NCI-H345 treated with DMSO at 0.1 percent for 48 hours (cell line): ENCODE measurements at regions not wholly inside any gene's neighbourhood (a gene's known extent, or its start where the extent isn't known, plus 50 kb on each side); places are given as distances from the start of the nearest gene placed in this dataset.

Experiments used
- DNase-seq: peaks from one replicate; lab custom pipeline; 2025; ENCODE audit not compliant: unreplicated experiment; lab: John Stamatoyannopoulos, UW

DNA sequence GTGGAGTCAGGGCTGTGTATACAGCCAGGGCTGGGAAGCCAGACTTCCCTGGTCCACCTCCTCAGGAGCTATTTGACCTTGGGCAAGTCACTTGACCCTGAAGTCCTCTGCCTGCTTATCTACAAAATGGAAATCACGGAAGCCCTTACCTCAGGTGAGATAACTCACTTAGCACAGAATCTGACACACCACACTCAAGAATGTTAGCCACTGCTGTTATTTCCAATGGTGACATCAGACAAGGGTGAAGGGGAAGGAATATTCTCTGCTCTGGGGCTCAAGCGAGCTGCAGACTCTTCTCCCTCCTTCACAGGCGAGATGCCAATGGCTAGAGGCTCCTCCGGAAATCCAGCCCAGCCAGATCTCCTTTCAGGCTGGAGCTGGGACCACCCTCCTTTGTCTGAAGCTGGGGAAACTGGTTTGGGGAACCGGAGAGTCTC, 189.6 kb downstream of the HAUS1 start:
- no peak for DNase-seq

DNA sequence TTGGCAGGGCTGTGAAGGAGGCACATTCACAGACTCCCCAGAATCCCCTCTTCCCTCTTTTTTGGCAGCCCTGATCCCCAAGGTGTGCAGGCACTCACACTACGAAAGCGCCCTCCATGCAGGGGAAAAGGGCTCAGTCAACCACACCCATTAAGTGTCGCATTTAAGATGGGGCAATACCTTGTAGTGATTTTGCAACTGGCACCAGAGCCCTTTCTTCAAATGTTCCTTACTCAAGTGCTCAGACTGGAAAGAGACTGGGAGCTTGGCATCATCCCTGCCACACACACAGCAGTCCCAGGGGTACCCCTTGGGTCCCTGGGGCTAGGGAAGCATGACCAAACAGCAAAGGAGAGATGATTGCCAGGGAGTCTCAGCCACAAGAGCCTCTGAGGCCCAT, 190.1 kb downstream of the HAUS1 start:
- DNase-seq: no peak

DNA sequence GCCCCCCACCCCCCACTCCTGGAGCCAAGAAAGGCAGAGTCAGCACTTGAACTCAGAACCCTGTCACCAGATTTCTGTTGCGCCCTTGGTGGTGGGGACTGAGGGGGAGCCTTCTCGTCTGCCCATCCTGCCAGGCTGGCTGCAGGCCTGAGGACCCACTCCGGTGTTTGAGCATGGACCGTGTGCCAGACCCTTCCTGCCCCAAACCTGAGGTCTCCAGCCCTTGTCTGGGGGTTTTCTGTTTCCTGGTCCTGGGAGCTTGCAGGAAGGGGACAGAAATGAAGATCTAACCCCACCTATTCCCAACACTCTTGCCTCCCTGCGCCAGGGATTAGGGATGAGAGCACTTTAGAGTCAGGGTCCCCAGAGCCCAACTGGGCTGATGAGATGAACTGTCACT, 190.6 kb downstream of the HAUS1 start:
- DNase-seq: no peak

DNA sequence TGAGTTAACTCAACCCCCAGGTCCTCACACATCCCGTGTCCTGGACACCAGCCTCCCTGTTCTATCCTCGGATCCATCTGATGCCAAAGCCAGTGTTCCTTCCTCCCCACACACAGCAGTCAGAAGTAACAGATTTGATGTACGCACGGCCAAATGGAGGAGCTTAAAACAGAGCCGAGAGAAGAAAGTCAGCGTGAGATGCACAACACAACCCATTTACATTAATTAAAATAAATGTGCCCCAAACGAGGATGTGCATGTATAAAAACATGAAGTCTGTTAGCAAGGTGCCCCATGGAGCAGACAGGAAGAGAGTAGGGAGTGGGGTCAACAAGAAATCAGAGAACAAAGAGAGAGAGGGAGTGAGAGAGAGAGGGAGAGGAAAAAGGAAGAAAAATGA, 191.2 kb downstream of the HAUS1 start:
- DNase-seq: no peak

DNA sequence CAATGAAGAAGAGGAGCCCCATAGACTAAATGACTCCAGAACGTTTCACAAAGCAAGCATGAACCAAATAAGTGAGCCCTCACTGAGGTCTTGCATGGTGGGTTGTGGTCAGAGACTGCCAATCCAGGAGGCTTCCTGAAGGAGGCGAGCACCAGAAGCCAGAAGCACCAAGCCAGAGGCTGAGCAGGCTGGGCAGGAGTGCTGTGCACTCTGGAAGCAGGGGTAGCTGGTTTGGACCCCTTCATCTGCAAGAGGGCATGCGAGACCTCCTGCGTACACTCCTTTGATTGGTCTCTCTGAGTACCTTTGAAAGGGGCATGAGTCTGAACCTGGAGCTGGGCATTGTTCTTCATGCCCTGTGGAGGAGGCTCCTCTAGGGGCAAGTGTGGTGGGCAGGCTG, 192.5 kb downstream of the HAUS1 start:
- DNase-seq: no peak

DNA sequence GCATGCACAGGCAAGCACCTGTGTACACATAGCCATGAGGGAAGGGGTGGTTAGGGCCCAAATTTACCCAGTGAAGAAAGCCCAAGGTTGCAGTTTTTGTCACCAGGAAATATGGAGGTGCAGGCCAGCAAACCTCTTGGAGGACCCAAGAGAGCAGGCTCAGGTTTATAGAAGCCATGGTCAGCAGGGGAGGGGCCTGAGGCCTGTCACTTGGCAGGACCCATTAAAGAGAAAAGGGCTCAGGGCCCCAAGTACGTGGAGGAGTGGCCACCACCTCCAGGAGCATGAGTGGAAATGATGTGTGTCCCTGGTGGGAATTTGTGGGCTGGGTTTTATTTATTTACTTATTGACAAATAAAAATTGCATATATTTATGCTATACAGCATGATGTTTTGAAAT, 192.9 kb downstream of the HAUS1 start:
- DNase-seq: no peak

DNA sequence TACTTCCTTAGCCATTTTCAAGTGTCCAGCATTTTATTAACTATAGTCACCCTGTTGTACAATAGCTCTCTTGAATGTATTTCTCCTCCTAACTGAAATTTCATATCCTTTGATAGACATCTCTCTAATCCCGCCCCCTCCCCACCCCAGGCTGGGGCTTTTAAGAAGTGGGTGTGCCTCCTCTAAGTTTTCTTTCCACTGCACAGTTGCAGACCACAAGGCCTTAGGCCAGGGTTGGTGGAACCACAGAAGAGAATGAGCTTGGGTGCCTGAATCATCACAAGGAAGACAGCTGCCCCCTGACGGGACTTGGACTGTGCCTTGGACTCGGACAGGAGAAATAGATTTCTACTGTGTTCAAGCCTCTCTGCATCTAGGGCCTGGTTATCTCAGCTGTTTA, 193.4 kb downstream of the HAUS1 start:
- DNase-seq: no peak

DNA sequence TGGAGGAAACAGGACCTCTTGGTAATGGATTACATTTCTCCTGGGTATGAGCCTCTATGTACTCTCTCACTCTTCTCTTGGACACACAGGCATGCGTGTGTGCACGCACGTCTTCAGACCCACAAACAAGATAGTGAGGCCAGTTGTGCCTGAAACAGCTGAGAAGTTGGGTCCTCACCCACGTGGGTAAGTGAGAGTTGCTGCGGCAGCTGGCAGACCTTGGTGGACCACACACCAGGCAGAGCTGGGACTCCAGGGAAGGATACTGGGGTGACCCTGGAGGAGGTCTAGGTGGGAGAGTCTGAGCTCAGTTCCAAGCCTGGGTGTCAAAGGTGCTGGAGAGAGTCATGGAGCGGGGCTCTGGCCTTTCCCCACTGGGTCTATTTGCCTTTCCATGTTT, 194.3 kb downstream of the HAUS1 start:
- no peak for DNase-seq

DNA sequence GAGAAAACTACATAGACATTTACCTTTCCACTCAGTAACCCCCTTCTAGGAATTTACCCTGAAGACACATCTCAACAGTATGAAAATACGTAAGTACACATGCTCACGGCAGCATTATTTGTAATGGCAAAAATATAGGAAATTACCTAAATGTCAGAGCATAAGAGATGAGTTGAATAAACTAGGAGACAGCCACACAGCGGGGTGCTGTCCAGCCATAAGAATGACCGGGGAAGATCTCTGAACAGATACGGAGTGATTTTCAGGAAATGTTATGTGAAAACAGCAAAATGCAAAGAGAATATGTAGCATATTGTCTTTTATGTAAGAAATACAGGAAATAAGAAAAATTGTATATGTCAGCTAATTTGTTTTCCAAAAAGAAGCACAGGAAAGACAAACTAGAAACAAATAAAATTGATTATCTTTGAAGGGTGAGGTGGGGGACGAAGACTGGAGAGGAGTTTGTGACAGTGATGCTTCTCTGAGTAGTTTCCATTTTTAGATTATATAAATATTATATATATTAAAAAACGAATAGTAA, 195.4 kb downstream of the HAUS1 start:
- no peak for DNase-seq

DNA sequence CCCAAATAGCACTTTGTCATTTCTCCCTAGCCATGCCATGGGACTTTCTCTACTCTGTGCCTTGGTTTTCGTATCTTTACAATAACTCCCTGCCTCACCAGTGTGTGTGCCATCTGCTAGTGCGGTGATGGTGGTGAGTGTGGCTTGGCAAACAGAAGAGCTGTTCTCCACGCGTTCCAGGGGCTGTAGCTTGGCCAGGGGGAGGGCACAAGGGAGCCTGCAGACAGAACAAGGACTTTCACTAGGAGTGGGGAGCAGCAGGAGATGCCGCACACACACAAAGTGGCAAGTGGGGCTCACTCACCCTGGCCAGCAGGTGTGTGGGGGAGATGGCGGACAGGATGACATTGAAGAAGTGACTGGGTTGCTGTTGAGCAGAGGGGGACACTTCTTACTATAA, 196.9 kb downstream of the HAUS1 start:
- DNase-seq: no peak

DNA sequence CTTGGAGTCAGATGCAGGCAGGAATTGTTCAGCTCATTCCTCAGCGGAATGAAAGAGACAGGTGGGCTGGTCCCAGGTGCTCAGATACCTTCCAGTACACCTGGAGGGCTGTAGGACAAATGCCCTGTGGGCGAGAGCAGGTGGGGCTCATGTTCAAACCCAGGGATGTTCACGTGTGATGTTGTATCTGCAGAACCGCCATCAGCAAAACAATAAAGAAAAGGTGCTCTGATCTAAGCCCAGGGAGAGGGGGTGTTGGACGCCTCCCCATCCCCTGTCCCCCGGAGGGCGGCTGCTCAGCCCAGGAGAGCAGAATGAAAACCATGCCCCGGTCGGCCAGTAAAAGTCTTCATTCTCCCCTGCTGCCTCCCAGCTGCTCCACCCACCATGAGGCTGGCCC, 197.4 kb downstream of the HAUS1 start:
- no peak for DNase-seq

DNA sequence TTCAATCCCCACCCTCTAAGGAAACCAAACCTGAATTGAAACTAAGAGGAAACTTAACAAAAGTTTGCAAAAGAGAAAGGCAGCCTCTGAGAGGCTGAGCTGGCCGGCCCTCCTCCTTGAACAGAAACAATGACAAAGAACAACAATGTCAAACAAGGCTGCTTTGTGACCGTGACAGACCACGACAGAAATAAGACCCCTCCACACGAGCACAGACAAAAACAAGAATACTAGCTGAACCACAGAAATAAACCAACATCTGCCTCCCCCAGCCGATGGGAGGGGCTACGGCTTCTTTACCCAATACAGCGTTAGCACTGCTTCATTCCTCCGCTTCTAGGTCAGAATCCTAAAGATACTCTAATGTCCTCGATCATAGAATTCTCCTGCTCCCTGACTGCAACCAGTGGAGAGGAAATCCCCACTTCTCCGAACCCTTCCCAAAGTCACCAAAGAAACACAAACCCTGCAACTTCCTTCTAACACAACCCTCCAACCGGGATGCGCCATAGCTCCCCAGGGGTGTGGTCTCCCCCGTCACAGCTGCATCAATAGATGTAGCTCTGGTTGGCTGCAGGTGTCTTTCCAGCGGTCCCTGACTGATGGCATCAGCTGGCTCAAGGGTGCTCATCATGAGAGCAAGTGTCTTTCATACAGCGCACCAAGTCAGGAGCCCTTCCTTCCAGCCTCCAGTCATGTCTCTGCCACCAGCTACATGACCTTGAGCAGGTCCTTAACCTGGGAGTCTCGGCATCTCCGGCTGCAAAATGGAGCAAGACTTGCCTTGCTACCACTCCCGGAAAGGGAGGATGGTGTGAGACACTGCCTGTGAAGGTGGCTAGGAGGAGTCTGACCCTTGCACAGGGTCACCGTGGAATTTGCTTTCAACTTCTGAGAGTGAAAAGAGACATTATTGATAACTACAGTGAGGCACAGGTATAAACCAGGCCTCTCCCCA, 198.6 kb downstream of the HAUS1 start:
- no peak for DNase-seq

DNA sequence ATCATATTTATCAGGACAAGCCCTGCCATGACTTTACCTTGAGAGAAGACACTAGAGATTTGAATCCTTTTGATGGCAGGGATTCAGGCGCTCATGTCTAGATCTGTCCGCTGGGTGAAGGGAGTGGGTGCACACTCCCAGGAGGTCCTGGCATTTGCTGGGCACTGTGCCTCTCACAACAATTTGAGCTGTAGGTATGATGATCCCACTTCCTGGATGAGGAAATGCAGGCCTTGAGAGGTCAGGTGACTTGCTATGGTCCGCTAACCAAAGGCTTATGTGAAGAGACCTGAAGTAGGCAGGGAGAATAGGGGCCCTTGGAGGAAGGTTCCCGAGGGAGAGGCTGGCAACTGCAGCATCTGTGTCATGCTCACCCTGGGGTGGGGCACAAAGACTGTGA, 206.1 kb downstream of the HAUS1 start:
- DNase-seq: no peak

DNA sequence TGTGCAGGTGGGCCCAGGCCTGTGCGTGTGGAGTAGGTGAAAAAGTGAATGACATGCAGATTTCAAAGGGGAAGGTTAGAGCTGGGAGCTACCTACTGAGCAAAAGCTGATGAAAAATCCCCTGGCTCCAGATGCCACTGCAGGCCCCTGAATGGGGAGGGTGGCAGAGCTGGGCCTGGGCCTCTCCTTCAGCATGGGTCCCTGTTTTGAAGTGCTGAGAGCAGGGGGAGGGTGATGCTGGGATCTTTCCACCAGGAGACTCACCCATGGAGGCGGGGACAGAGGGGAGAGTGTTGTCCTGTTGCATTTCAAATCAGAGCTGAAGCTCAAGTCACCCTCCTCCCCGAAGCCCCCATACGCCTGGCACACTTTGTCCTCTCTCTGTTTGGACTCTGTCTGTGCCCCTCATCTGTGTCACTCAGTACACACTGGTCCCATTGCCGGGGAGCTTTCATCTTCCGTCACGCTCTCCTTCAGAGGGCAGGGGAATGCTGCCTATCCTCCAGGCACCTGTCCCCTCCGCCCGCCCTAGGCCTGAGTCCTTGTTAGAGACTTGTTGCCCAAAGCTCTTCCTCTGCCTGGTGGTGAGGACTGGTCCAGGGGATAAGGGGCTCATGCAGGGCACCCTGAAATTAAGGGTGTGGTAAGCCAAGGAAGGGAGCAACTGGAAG, 206.6 kb downstream of the HAUS1 start:
- DNase-seq: no peak

DNA sequence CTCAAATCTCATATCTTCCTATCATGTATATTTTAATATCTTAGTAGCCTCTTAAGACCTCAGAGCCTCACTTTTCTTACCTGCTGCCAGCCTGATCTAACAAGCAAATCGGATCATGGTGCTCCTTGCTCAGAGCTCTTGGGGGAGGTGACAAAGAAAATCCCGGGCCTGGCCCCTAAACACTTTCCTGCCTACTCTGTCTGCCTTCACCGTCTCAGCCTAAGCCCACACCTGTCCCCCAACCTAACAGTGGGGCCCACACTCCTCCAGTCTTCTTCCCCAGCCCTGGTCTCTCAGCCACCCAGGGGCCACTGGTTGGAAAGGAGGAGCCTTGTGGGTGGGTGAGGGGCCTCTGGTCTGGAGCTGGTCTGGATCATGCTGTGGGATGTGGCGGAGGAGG, 207.3 kb downstream of the HAUS1 start:
- no peak for DNase-seq

DNA sequence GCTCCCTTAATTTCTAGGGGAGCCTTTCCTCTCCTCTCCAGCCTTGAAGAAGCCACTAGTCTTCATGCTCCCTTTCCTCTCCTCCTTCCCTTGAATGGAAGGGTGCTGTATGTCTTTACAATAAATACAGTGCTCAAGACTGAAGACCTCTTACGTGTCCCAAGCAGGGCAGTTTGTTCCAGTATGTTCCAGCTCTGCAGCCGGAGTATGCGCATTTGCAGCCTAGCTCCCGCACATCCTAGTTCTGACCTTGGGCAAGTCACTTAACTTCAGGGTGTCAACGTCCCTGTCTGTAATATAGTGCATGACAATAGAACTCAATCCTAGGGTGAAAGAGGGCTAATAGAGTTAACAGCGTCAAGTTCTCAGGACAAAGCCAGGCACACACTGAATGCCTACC, 208.0 kb downstream of the HAUS1 start:
- no peak for DNase-seq

DNA sequence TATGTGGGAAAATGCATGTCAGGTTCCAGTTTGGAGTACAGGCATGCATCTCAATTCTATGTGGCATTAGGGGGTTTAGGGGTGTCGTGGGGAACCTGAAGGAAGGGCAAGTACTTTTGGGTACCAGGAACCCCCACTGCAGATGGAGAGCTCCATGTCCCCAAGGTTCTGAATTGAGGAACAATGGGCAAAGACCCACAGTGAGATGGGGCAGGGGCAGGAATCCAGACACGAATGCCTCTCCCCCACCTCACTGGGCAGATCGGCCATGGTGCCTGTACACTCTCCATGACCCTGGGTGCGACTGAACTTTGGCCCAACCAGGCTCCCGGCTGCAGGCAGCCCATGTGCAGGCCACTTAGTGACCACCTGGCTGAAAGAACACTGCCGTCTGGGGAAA, 209.3 kb downstream of the HAUS1 start:
- no peak for DNase-seq

DNA sequence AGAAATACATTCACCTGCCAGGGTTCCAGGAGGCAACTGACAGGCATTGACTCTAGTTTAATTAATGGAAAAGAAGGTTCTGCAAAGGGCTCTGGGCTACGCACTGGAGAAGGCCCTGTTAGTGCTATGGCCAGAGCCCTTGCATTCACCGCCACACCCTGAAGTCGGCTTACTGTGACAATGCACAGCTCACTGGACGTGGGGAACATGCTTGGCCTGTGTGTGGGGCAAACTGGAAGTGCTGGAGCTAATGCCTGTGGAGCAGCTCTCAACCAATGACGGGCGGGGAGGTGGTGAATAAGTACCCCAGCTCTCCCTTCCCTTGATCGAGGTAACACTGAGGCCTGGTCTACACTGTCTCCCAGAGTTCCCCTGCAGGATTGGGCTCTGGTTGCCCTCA, 209.8 kb downstream of the HAUS1 start:
- DNase-seq: no peak

DNA sequence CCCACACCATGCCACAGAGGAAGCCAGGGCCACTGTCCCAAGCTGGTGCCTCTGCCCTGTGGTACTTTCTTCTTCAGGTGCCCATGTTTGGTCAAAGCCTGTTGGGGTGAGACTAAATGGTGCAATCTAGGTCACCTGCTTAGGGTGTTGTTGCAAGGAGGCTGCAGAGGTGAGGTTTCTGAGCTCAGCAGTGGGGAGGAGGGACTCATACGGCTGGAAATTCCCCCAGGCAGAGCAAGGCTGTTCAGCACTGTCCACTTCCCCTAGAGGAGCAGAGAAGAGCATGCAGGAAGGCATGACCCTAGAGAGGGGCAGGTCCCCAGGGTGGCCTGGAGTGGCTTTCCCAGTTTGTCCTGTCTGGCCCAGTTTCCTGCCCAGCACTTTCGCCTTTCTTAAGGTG, 211.0 kb downstream of the HAUS1 start:
- DNase-seq: no peak

DNA sequence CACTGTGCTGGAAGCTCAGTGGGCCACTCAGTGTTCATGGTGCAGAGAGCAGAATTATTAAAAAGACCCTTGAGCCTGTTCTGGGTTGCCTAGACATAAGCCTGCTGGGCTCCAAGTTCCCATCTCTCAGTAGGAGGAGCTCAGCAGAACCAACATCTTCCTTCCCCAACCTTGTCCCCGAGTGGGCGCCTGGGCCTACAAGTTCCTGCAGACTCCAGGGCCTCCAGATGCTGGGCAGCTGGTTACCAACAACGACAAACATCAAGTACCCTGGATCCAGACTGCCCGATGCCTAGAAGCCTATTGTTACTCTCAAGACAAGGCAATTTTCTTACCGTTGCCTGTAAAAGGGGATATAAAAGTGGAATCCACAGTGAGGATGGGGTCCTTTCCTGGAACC, 214.2 kb downstream of the HAUS1 start:
- DNase-seq: no peak

DNA sequence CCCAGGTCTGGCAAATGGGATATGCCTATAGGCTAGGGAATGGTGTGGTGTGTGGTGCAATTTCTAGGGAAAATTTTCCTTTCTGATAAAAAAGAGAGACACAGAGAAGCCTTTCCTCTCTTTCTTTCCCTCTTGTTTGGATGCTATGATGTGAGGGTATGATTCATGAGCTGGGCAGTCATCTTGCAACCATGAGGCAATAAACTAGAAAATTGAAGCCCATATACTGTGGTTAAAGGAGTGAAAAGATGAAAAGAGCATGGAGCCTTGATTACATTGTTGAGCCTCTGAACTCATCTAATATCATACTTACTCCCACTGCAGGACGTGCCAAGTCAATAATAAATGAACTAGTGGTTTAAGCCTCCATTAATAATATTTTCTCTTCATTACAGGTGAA, 215.6 kb downstream of the HAUS1 start:
- no peak for DNase-seq

DNA sequence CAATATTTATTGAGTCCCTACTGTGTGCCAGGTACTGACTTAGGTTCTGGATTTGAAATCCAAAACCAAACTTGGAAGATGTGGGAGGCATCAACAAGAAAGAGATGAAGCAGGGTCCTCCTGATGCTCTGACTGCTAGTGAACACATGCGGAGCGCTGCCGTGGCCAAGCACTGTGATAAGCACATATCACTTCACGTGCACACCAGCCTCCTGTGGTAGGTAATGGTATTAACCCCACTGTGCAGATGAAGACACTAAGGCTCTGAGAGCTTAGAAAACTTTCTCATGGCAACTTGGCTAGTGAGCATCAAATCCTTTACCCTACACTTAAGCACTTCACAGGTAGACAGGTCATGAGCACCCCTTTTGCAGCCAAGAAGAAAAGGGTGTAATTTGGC, 216.1 kb downstream of the HAUS1 start:
- no peak for DNase-seq
